Left lung (tissue), 4 donors: ENCODE measurements at regions not wholly inside any gene's neighbourhood (a gene's known extent, or its start where the extent isn't known, plus 50 kb on each side); places are given as distances from the start of the nearest gene placed in this dataset.

Experiments
- ATAC-seq: fragments of 200-7000 bp; cut with Tn5 transposase; one replicate; pipeline ENCODE4 v1.9.1; 2020; ENCODE audit warnings: moderate library complexity
- DNase-seq, 4 donors: peaks; one replicate each; pipeline ENCODE4 v3.0.0-alpha.2; 2013 to 2020
- H3K27ac ChIP-seq, 2 donors: fragments of 200-600 bp; sonication (generic) in 1 of 2; one replicate each; pipeline versions ENCODE4 v1.5.0 to v1.8.0; 2020 to 2021
- H3K27me3 ChIP-seq, 2 donors: fragments of 200-600 bp; sonication (generic) in 1 of 2; one replicate each; pipeline versions ENCODE4 v1.5.0 to v1.8.0; 2020 to 2021
- H3K36me3 ChIP-seq, 2 donors: fragments of 200-600 bp; sonication (generic) in 1 of 2; one replicate each; pipeline versions ENCODE4 v1.5.0 to v1.8.0; 2020 to 2021
- H3K4me1 ChIP-seq, 2 donors: fragments of 200-600 bp; one replicate each; pipeline ENCODE4 v1.8.0; 2021
- H3K4me3 ChIP-seq, 2 donors: fragments of 200-600 bp; sonication (generic) in 1 of 2; one replicate each; pipeline versions ENCODE4 v1.5.0 to v1.8.0; 2020 to 2021; ENCODE audit warnings: mild to moderate bottlenecking in 1 of 2
- H3K9me3 ChIP-seq, 2 donors: fragments of 200-600 bp; sonication (generic) in 1 of 2; one replicate each; pipeline versions ENCODE4 v1.5.0 to v1.8.0; 2020 to 2021
- intact Hi-C, 2 donors: fragments of 100-400 bp; cut with DNase I; formaldehyde crosslinking; loops; one replicate each; pipeline versions ENCODE4 v1.11.2 to v1.14.2; 2022
- TF ChIP-seq, protein P1 (sequence below), 2 donors: fragments of 200-600 bp; sonication (generic) in 1 of 2; IDR thresholded peaks; one replicate each; pipeline versions ENCODE4 v1.5.0 to v1.8.0; 2021; ENCODE audit warnings: antibody characterized with exemption in 2 of 2
- donor health status: DM: no; HTN: yes; CAD: no.
- donor health status: DM: no; HTN: no; CAD: no.

DNA sequence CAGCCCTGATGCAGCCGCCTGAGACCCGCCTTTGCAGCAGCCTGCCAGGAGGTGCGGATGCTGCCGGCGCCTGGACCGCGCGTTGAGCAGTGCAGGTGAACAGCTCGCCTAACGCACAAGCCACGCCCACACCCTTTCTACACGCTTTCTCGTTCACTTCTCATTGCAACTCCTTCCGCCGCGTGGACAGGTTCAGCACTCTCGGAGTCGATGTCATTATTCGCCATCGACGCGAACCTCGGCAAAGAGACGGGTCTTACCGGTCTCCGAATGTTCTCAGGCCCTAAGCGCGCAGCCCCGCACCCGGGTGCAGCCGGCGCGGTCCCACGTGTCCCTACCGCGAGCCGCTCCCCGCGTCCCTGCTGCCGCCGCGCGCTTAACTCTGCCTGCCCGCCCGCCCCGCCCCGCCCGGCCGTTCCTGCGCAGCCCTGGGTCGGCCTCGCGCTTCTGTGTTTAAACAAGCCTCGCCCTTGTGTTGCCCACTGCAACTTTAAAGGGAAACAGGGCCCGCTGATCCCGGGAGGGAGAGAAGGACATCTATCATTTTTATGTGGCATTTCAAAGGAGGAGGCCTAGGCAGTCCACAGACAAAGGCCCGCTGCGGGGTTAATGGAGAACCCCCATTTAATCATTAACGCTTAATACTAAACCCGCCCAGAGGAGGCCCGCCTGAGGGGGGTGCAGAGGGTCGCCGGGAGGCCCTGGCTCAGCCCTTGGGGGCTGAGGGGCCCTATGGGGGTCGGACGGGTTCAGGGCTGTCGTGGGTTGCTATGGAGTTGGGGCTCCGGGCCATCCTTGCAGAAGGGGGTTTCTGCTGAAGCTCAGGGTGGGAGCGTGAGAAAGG is 128.5 kb downstream of the WDR11 start:
- Histone ChIP-seq H3K9me3 (no peaks in the 10 kb centered on the region), H3K36me3 (no peaks in the 10 kb centered on the region), H3K4me3 (peak overlapping the region; percentile 28 to 34), H3K4me1 (peaks cover 8 to 13% of the 10 kb centered on the region in 2 donors), H3K27me3 (peaks cover 7 to 76% of the 10 kb centered on the region in 2 donors), H3K27ac (peak overlapping the region; percentile 71 to 85)
- DNase-seq (peak in 3 of 4 donors; percentile 71 to 89 (median 74)), ATAC-seq (peak; percentile 77)
- TF ChIP-seq, protein P1, sequence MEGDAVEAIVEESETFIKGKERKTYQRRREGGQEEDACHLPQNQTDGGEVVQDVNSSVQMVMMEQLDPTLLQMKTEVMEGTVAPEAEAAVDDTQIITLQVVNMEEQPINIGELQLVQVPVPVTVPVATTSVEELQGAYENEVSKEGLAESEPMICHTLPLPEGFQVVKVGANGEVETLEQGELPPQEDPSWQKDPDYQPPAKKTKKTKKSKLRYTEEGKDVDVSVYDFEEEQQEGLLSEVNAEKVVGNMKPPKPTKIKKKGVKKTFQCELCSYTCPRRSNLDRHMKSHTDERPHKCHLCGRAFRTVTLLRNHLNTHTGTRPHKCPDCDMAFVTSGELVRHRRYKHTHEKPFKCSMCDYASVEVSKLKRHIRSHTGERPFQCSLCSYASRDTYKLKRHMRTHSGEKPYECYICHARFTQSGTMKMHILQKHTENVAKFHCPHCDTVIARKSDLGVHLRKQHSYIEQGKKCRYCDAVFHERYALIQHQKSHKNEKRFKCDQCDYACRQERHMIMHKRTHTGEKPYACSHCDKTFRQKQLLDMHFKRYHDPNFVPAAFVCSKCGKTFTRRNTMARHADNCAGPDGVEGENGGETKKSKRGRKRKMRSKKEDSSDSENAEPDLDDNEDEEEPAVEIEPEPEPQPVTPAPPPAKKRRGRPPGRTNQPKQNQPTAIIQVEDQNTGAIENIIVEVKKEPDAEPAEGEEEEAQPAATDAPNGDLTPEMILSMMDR (IDR thresholded peaks at IDR 0.05), result no peak
- intact Hi-C loops, result no loop called here

DNA sequence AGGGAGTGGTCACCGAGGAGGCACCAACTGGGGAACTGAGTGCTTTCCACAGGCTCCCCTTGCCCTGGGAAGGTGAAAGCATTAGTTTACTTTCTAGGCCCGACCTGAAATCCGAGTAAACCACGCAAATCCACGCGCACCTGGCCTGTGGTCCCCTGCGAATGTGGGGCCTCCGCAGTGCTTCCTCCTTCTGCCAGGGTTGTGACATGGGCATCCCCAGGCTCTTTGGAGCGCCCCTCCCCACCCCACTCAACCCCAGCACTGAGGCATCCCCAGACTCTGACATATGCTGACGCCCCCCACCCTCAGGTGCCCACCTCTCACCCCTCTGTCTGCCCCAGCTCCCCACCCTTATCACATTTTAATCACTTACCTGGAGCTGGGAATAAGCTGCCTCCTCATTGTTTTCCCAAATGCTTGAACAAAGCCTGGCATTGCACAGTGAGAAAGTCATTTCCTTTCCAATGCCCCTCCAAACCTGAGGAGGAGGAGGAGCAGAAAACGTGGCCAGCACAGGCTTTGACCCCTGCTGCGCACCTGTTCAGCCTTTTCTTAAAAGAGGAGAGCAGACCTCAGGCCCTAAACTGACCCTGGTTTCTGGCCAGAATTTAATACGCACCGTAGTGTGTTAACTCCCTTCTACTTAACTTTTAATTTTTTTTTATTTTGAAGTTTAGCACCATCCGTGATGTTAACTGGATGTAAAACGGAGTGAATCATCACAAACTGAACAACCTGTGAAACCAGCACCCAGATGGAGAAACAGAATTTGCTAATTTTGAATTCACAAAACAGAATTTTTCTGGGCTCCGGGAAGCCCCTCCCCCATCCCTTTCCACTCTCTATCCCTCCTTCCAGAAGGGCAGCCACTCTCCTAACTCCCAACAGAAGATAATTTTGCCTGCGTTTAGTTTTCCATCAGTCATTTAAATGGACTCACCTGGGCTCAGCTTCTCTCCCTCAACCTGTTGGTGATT is 129.4 kb downstream of the WDR11 start:
- Histone ChIP-seq H3K36me3 (no peaks in the 10 kb centered on the region), H3K27me3 (peaks cover 7 to 75% of the 10 kb centered on the region in 2 donors), H3K4me3 (peak overlapping the region; percentile 28 to 34), H3K4me1 (peaks cover 8 to 13% of the 10 kb centered on the region in 2 donors), H3K27ac (peak overlapping the region; percentile 71 to 85), H3K9me3 (no peaks in the 10 kb centered on the region)
- ATAC-seq, result peak; percentile 59
- TF ChIP-seq, protein P1 (IDR thresholded peaks at IDR 0.05), result no peak
- DNase-seq, result peak in 1 of 4 donors; percentile 49
- intact Hi-C loops, result no loop called here

DNA sequence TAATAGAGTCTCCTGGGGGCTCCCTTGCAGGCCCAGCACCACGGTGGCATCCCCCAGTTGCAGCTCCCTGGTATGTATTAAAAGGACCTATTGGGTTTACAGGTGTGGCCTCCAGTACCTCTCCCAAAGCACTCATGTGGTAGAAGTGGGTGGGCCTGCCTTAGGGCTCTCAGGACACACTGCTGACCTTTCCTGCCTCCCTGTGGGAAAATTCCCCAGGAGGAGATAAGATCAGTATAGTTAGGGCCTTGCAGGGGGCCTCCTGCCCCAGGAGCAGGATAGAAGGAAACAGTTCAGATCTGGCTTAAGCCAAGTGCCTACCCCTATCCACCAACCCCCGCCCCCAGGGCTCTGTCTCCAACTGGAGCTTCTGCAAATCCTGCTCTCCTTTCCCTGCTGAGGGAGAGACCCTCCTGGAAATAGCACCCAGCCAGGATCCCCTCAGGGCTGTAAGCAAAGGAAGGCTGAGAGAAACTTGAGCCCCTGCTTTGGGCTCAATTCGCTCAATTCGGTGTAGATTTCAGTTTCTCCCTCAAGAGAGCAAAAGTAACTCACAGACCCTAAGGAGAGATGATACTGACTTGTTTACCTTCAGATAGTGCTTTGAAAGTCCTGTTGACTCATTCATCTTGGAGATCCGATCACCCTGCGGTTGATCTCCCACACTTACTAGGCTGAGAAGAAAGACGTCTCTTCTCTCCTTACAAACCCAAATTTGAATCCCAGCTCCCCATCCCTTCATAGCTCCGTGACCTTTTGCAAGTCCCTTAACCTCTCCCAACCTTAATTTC is 130.6 kb downstream of the WDR11 start:
- no peak overlapping the region for H3K4me3 ChIP-seq
- no peaks in the 10 kb centered on the region for H3K9me3 ChIP-seq
- peak in 1 of 4 donors; percentile 57 for DNase-seq
- peaks cover 8 to 13% of the 10 kb centered on the region in 2 donors for H3K4me1 ChIP-seq
- intact Hi-C loops, result no loop called here
- H3K27ac ChIP-seq, result peak overlapping the region; percentile 71 to 85
- H3K27me3 ChIP-seq, result peaks cover 7 to 63% of the 10 kb centered on the region in 2 donors
- peak; percentile 49 for ATAC-seq
- TF ChIP-seq, protein P1 (IDR thresholded peaks at IDR 0.05), result no peak
- H3K36me3 ChIP-seq, result no peaks in the 10 kb centered on the region

DNA sequence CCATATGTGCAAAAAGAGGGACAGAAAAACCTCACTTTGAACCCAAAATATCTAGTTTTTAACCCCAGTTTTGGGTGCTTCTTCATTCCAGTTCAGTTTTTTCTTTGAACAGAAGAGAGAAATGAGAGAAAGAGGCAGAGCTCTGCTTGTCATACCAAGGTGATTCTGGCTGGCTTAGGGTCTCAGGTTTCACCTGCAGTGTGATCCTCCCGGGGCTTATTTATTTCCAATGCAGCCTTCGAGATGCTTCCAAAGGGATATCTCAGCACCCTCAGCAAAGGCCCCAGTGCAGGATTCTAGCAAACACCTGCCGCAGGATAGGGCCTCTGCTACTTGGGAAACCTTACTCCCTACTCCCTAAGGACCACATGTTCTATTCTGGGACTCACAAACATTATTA is 131.3 kb downstream of the WDR11 start:
- Histone ChIP-seq H3K4me1 (peaks cover 8 to 13% of the 10 kb centered on the region in 2 donors), H3K4me3 (no peak overlapping the region), H3K9me3 (no peaks in the 10 kb centered on the region), H3K27ac (no peak overlapping the region), H3K36me3 (no peaks in the 10 kb centered on the region), H3K27me3 (peaks cover 7 to 56% of the 10 kb centered on the region in 2 donors)
- intact Hi-C loops, result no loop called here
- ATAC-seq (no peak), DNase-seq (no peak)
- TF ChIP-seq, protein P1 (IDR thresholded peaks at IDR 0.05), result no peak
